NCI-H1436 (cell line): ENCODE measurements at regions not wholly inside any gene's neighbourhood (a gene's known extent, or its start where the extent isn't known, plus 50 kb on each side); places are given as distances from the start of the nearest gene placed in this dataset.

Experiments
- DNase-seq: peaks from one replicate; lab custom pipeline; 2025; lab: John Stamatoyannopoulos, UW

DNA sequence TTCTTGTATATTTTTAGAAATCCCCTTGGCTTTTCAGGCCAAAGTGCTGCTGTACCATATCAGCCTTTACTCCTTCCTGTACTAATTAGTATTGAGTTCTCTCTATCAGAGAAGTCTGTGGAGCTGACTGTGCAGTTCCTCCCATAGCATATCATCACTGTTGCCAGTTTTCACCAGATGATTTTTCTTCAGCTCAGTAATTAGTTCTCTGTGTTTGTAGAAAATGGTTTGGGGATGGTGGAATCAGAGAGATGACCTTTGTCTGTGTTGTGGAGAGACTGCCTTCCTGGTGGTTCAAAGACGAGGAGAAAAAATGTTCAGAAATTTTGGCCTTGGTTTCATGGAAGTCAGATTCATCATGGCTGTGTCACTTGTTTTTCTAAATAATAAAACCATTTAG is 227.5 kb upstream of the ACTBL2 start:
- no peak for DNase-seq

DNA sequence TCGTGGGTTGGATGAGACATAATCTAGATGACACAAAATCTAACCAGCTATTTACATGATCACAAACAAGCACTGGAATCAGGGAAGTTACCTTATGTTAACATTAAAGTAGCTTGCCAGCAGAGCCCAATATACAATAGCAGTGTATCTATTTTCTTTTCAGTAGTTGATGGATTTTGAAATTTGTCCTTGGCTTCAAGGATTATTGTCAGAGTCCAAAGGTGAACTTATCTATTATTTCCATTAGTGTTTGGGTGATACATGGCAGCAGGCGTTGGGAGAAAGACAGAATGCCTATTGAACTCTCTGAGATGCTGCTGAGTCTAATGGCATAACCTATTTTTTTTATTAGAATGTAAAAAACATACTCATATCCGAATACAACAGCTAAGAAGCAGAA is 223.2 kb upstream of the ACTBL2 start:
- no peak for DNase-seq

DNA sequence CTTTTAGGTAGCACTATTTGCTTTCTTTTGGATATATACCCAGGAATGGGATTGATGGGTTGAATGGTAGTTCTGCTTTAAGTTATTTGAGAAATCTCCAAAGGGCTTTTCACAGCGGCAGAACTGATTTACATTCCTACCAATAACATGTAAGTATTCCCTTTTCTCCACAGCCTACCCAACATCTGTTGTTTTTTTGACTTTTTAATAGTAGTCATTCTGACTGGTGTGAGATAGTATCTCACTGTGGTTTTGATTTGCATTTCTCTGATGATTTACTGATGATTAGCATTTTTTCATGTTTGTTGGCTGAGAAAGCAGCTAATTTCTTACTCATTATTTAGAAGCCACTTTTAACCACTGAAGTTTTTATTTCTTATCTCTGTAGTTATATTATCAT is 221.1 kb upstream of the ACTBL2 start:
- no peak for DNase-seq

DNA sequence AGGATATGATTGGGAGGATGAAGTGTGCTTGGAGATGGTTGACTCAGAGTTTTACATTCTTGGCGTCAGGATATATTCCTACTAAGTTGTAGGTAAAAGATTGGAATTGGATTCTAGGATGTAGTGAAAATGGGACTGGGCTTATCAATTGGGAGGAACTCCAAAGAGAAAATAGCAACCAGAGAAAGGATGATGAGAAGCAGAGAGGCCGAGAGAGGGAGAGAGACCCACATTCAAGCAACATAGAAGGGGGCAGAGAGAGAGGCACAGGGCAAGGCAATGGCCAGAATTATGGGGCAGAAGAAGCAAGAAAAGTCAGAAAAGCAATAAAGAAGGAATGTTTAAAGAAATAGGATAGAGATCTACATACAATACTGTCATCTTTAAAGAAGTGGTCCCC is 217.9 kb upstream of the ACTBL2 start:
- DNase-seq, result no peak

DNA sequence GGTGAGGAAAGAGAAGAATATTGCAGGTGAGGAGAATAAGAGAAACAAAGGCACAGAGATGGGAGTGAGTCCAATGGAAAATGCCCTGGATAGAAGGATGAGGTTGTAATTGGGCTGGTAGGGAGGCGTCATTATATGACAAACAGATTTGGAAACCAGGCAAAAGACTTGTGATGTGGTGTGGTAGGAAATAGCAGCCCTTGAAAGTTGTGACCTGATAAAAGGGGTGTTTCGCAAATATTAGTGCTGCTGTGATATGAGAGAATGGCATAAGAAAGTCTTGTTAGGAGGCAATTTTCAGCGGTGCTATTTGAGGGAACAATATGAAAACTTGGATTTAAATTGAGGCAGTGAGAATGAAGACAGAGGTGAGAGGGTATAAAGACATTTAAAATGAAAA is 217.5 kb upstream of the ACTBL2 start:
- DNase-seq, result no peak

DNA sequence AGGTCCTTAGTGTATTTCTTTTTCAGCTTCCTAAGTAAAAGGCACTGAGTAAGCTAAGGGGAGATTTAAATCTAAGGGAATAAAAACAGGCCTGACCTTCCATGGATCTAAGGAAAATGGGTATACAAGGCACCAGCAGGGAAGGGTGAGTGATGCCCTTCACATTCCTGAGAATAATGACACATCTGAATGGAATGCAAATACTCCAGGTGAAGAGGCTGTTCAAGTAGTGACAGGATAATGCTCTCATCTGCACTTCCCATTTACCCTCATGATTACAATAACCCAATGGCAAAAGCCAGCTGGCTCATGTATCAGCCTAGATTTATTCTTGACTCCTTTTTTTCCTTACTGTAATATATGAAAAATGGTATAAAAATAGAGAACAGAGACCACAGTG is 216.2 kb upstream of the ACTBL2 start:
- DNase-seq, result no peak

DNA sequence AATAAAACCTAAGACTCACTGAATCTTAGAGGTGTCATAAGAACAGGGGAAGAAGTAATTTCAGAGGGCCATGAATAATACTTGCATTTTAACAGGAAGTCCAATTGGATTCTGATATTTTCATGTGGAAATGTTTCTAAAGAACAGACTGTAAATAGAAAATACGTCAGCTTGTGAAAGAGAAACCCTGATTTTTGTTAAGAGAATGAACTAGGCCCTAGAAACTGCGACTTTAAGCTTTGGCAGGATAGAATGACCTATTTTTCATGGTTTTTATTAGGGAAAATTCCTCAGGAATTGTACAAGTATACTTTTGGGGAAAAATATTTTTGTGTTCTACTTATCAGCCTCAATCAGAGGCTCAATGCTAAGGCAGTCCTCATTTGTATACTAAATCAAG is 215.5 kb upstream of the ACTBL2 start:
- no peak for DNase-seq

DNA sequence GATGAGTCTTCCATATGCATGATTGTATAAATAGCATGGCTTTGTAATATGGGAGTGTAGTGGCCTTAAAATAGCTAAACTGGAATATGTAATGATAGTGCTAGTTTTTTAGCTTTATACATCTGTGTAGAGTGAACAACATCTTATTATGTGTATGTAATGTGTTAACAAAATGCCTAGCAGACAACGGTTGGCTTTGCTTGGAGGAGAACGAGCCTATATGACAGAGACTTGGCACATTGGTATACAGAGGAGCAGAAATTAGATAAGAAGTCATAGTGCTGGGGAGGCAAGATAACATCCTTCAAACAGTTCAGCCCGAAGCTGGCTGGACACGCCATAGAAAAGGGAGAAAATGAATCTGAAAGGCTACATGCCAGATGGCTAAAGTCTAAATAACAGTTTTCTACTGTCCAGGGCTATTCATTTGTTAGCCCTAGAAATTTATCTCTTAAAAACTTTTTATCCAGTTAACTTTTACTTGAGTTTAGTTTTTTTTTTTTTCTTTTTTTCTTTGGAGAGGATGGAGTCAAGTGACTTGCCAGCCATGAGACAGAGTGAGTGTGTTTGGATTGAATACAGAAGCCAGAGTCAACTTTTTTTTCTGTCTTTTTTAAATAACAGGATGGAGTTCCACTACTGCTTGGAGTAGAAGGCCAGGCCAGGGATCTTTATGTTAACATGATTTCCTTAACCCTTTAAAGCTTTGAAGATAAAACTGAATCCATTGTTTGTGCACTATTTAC is 214.4 kb upstream of the ACTBL2 start:
- DNase-seq, result no peak

DNA sequence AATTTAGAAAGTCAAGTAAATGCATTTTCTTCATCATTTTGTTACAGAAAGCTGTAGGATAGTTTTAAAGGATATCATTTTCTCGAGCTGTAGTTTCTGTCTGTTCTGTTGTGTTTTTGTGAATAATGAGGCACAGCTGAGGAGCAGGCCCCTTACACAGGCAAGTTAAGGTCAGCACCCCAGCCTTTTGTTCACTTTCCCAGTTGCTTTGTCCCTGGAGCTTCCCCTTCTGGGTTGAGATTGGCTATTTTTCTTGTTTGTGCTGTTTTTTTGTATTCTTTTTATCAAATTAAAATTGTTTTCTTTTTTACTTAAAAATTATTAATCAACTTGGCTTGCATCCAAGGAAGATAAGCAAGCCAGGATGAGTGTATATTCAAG is 213.8 kb upstream of the ACTBL2 start:
- no peak for DNase-seq

DNA sequence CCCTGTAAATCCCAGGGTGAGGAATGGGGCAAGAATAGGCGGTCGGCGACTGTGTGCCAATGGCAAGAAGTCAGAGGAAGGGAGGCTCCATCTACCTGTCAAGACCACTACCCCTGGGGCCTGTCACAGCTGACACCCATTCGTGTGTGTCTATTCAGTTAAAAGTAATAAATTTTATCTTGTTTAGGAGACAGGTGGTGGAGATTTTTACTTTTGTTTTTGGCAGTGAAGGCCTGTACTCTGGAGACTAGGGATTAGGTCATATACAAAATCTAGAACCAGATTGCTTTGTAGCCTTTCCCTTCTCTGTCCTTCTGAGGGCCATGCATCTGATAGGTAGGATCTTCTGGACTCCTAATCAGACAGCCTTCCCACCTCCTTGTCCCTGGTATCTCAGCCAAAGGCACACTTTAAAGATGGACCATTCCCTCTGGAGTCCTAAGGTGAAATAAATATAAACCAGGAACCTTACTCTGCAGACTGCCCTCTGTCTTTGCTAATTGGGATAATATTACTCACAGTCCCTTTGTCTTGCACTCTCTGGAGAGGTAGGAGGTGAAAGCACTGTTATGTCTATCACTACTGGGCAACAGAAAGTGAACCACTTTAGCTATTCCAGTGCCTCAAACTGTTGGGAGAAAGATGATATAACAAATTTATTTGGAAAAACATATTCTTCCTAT is 213.2 kb upstream of the ACTBL2 start:
- DNase-seq, result no peak

DNA sequence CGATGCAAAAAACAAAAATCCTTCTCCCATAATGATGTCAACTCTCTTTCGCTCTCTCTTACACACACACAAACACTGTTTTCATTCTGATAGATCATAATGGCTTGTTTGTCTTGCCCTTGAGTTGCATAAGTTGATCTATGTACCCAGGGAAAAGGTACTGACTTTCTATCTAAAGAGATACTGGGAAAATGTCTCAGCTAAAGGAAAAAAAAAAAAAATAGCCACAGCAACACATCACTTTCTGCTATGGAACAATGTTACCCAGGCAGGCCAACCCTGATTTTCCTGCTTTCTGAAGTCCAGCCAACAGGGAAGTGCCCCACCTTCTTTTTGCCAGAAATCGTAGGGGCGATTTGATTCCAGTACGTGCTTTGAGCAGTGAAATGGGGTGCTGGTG is 212.6 kb upstream of the ACTBL2 start:
- no peak for DNase-seq

DNA sequence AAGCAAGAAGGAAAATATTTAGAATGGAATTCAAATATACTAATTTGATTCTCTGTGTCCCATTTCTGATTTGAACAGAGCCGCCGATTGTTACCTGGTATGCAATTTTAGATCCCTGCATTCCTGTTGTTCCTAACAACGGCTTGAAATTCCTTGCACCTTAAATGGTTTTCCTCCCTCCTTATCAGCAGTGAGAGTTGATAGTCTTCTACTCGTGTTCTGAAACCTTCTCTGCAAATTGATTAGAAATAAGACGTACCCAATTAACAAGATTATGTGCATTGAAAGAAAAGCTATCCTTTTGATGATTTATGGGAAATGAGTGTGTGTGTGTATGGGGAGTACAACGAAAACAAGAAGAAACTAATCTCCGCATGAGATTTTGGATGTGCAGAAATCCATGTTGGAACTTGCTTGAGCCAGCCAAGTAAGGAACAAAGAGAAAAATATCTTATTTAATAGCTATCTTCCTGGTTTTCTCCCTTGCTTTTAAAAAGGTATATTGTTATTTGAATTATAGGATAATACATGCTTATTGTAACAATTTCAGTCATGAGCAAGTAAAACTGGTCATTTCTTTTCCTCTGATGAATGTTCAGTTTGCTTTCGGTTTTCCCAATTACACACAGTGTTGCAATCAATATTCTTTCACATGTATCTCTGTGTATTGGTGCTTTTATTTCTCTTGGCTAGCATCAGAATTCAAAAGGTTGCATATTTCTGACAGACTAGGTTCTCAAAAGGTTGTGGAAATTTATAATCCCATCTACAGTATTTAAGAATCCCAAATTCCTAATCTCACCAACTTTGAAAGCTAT is 211.1 kb upstream of the ACTBL2 start:
- DNase-seq, result no peak

DNA sequence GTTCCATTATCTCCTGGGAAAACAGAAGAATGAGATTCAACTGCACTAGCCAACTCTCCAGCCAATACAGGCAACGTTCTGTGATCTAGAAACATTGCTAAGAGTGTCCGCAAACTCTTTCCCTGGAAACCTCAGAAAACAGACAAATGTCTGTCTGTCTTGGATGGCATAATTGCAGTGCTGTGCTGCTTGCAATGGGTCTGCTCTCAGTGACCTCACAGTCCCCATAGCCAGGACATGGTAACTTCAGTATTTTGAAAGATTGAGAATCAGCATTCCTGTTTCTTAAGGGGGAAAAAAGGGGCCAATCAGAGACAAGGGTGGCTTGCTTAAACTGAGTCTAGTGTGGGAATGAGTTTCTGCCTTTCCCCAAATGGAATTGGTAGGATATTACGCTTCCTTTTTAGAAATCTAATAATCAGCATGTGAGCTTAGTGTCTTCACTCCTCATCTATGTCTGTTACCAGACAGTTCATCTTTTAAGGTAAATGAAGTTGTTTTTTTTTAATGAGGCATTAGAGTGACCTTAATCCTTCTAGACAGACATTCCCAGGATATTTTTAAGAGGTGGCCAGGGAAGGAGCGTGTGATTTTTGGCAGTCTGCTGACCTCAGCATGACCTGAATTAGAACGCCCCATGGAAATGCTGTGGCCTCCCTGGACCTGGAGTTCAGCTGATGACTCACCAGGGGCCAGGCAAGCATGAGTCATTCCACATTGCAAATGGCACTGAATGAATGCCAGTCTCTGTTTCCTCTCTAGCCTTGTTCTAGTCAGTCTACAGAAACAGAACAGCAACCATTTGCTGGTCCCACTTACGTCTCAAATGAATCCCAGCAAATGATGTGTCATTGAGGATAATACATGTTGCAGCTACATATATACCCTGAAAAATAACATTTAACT is 210.2 kb upstream of the ACTBL2 start:
- DNase-seq, result no peak

DNA sequence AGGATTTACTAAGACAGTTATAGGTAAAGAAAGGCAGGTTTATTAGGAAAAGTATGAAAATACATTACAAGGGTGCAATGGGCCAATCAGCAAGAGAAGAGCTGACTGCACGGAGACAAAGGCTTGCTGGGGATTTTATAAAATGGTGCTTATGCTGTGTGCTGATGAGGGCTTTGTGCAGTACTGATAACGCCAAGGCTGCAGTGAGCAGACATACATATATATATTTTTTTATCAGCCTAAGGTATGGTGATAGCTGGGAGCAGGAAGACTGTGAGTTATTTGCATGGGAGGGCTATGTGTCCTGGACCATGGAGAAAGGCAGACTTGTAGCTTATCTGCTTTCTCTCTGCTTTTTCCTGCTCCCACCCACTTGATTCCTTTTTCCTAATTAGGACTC is 208.1 kb upstream of the ACTBL2 start:
- no peak for DNase-seq

DNA sequence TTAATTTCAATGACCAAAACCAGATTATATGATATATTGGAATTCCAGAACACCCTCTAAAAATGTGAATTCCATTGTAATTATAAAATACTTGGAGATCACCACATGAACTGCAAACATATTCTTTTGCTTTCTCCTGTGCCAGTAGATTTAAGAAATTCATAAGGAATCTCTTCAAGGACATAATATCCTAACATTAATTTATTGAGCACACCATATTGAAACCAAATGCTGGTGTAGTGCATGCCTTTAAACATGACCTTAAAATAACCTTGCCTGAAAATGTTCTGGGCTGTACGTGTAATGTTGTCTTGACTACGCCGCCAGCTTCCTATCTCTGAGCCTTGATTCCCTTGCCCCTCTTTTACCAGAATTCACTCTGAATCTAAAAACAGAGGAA is 205.0 kb upstream of the ACTBL2 start:
- no peak for DNase-seq

DNA sequence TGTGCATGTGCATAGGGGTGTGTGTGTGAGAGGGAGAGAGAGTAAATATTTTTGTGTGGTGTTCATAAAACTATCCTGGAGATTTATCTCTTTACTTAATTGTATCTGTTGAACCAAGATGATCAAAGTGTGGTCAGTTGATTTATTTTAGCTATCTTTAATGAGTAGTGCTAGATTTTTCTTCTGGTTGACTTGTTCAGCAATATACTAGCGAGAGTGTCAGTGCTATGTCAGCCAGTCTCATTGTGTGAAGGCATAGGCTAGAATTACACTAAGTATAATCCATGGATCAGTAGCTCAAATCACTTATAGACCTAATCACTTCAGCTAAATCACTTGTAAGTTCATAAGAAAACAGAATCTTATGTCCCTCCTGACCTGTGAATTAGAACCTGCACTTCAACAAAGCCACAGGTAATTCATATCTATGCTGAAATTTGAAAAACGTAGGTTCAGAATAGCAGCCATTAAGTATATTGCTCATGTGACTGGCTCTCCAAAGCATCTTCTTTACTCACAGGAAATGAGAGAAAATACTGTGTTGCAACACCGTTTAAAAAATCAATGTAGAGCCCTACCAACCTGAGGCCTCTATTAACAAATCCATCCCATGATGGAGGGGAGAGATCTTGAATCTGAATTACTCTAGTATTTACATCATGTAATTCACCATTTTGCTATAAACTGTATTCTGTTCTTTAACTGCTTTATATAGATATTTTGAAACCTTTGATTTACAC is 203.1 kb upstream of the ACTBL2 start:
- DNase-seq, result no peak

DNA sequence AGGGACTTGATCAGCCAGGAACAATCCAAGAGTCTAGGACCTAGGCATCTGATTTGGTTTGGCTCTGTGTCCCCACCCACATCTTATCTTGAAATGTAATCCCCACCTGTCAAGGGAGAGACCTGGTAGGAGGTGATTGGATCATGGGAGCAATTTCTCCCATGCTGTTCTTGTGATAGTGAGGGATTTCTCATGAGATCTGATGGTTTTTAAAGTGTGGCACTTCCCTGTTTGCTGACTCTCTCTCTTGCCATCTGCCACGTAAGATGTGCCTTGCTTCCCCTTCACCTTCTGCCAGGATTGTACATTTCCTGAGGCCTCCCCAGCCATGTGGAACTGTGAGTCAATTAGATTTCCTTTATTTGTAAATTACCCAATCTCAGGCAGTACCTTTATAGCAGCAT is 201.7 kb upstream of the ACTBL2 start:
- DNase-seq, result no peak

DNA sequence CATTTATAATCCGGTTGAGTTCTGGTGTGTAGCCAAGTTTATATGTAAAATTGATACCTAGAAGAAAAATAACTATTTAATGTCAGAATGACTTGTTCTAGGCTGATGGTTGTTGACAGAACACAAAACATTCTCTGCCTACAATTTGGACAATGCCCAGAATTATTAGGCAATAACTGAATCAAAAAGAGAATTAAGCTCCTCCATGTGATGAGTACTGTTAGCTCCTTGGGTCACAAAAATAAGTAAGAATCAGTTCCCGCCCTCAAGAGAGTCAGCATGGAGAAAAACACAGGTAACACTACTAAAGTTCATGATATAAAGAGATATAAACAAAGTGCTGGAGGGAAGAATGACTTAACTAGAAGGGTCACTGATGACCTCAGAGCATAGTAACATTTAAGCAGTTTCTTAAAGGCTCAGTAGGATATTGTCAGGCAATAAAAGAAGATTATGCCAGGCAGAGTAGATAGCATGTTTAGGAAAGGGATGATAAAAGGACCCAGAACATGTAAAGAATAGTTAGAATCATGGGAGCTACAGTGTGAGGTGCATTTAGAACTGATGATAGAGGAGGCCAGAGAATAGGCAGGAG is 200.5 kb upstream of the ACTBL2 start:
- DNase-seq, result no peak

DNA sequence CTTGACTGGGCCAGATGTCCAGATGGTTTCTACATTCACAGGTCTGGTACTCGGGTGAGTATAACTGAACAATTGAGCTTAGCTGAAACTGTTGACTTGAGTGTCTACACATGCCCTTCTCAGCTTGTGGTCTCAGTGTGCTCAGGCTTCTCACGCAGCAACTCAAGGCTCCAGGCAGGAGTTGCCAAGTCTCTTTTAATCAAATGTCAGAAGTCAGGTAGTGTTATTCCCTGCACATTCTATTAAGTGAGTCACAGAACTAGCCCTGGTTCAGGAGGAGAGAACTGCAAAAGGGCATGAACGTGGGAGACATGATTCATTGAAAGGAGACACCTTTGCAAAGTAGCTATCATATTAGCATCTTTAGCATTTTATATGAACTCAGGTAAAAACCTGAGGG is 199.3 kb upstream of the ACTBL2 start:
- no peak for DNase-seq

DNA sequence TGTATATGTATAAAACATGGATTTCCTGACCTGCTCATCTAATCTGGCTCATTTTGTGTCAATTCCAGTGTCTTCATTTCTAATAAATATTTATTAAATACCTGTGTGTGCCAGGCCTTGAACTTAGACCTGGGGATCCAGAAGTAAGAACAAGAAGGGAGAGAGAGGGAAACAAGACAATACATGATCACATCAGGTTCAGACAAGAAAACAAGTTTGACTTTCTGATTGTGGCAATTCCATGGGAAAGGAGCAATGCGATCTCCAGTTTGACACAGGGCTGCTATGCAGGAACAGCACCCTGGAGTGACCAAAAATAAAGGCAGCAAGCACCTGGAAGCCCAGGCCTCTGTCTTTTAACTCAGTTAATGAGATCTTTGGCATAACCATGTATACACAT is 198.1 kb upstream of the ACTBL2 start:
- no peak for DNase-seq

DNA sequence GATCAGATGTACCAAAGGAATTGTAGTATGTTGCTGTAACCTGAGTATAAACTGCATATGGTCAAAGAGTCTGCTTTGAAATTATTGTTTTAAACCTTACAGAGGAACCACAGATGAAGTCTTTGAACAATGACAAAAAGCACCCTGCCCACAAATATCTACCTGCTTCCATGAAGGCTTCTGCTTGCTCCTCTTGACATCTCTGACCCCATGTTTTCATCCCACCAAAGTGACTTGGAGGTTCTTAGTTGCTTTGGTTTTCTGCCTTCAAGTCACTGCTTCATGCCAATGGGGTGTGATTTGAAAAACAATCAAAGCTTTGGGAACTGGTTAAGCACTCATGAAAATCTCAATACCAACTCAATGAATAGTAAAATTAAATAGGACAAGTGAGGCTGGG is 194.6 kb upstream of the ACTBL2 start:
- no peak for DNase-seq
